Hepatocyte (in vitro differentiated cells): ENCODE measurements at regions not wholly inside any gene's neighbourhood (a gene's known extent, or its start where the extent isn't known, plus 50 kb on each side); places are given as distances from the start of the nearest gene placed in this dataset.

Experiments used
- EZH2 ChIP-seq: fragments of 200-600 bp; sonication (generic); IDR thresholded peaks from 2 replicates; pipeline ENCODE4 v1.6.1; 2016; ENCODE audit warnings: antibody characterized with exemption, mild to moderate bottlenecking, borderline replicate concordance
- EZH2phosphoT487 ChIP-seq: fragments of 200-600 bp; sonication (generic); IDR thresholded peaks from one replicate; pipeline ENCODE4 v1.6.1; 2018; ENCODE audit warnings: antibody characterized with exemption, mild to moderate bottlenecking, low read depth, moderate library complexity; ENCODE audit not compliant: unreplicated experiment, severe bottlenecking
- TF ChIP-seq, protein P1 (sequence below): fragments of 200-600 bp; sonication (generic); IDR thresholded peaks from 2 replicates; pipeline ENCODE4 v1.5.1; 2016; ENCODE audit warnings: antibody characterized with exemption, mild to moderate bottlenecking; ENCODE audit not compliant: poor library complexity

DNA sequence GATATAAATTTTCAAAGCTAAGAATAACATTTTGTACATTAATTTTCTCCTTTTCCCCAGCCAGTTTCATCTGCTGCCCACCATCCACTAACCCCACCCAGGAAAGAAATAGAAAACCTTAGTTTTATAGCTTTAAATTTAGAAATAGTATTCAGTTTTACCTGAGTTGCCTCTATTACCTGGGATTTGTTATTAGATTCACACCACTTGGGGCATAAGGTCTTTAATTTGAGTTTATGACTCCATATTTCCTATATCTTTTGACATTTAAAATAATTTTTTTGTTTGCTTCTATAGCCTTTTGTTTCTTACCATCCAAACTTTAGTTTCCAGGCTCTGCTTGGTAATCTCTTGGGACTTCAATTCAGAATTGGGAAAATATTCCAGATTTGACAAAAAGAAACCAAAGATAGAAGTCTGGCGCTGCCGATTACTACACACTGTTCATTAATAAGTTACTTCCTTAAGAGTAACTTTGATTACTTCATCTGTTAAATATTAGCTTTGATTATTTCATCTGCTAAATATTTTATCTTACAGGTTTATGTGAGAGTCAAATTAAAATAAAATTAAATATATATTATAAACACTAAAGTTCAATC is 485.5 kb upstream of the FOXG1 start:
- TF ChIP-seq, protein P1, sequence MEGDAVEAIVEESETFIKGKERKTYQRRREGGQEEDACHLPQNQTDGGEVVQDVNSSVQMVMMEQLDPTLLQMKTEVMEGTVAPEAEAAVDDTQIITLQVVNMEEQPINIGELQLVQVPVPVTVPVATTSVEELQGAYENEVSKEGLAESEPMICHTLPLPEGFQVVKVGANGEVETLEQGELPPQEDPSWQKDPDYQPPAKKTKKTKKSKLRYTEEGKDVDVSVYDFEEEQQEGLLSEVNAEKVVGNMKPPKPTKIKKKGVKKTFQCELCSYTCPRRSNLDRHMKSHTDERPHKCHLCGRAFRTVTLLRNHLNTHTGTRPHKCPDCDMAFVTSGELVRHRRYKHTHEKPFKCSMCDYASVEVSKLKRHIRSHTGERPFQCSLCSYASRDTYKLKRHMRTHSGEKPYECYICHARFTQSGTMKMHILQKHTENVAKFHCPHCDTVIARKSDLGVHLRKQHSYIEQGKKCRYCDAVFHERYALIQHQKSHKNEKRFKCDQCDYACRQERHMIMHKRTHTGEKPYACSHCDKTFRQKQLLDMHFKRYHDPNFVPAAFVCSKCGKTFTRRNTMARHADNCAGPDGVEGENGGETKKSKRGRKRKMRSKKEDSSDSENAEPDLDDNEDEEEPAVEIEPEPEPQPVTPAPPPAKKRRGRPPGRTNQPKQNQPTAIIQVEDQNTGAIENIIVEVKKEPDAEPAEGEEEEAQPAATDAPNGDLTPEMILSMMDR = no peak
- no peak for TF ChIP-seq EZH2phosphoT487
- no peak for TF ChIP-seq EZH2
